HEK293 (cell line): ENCODE measurements at regions not wholly inside any gene's neighbourhood (a gene's known extent, or its start where the extent isn't known, plus 50 kb on each side); places are given as distances from the start of the nearest gene placed in this dataset.
"Not testable (repeated sequence)": the region's sequence is repeated elsewhere in the genome, so short reads cannot be mapped to it uniquely, and the experiment has no call there.

Experiments used
- CTCF ChIA-PET: fragments of 350-600 bp; formaldehyde crosslinking; extraction: SDS; loops from one replicate; lab custom pipeline; 2021; ENCODE audit warnings: antibody characterized with exemption; lab: Yijun Ruan, JAX
- POLR2A ChIA-PET: fragments of 300-600 bp; formaldehyde crosslinking; extraction: SDS; loops from one replicate; lab custom pipeline; 2020; ENCODE audit warnings: antibody characterized with exemption, inconsistent platforms; lab: Yijun Ruan, JAX
- H3K27ac ChIP-seq: fragments of 200-500 bp; sonication (Bioruptor generic); 2 replicates; pipeline ENCODE4 v1.5.1; 2014; ENCODE audit warnings: low read depth, low read length, control low read depth, inconsistent platforms; ENCODE audit errors: extremely low read depth
- H3K36me3 ChIP-seq, 2 experiments: fragments of 200-500 bp in 1 of 2; sonication (Bioruptor generic) in 1 of 2; 1 replicate in 1 of 2; 2 replicates in 1 of 2; pipeline ENCODE4 v1.5.1; 2014 to 2017; ENCODE audit warnings: inconsistent platforms in 2 of 2, low read length in 2 of 2; ENCODE audit not compliant: control insufficient read depth in 2 of 2, insufficient read depth in 1 of 2
- H3K4me1 ChIP-seq: fragments of 200-500 bp; sonication (Bioruptor generic); 2 replicates; pipeline ENCODE4 v1.5.1; 2014; ENCODE audit warnings: mild to moderate bottlenecking, low read length, inconsistent platforms; ENCODE audit not compliant: control insufficient read depth, insufficient read depth
- H3K4me3 ChIP-seq: 2 replicates; pipeline ENCODE4 v1.5.1; 2011; ENCODE audit warnings: low read depth, mild to moderate bottlenecking, control low read depth, low read length, moderate library complexity
- H3K9me3 ChIP-seq: fragments of 200-500 bp; sonication (Bioruptor generic); 2 replicates; pipeline ENCODE4 v1.5.1; 2014; ENCODE audit warnings: low read depth, low read length, inconsistent platforms; ENCODE audit not compliant: control insufficient read depth, insufficient read depth
- BCL11B ChIP-seq: fragments of 450-650 bp; formaldehyde crosslinking; IDR thresholded peaks from 2 replicates; pipeline ENCODE4 v1.5.1; 2016; ENCODE audit warnings: low read depth, missing biosample characterization, missing genetic modification characterization
- GLI2 ChIP-seq: fragments of 450-650 bp; formaldehyde crosslinking; IDR thresholded peaks from 2 replicates; pipeline ENCODE4; 2017; ENCODE audit warnings: missing biosample characterization, missing genetic modification characterization, low read depth, borderline replicate concordance
- OSR2 ChIP-seq: fragments of 450-650 bp; formaldehyde crosslinking; IDR thresholded peaks from 2 replicates; pipeline ENCODE4 v1.5.1; 2016; ENCODE audit warnings: missing biosample characterization, missing genetic modification characterization
- SETDB1 ChIP-seq: IDR thresholded peaks from one replicate; pipeline ENCODE4 v1.6.1; 2017; ENCODE audit warnings: mild to moderate bottlenecking, low read length, moderate library complexity, mixed read lengths; ENCODE audit not compliant: insufficient read length
- ZFP37 ChIP-seq: fragments of 450-650 bp; formaldehyde crosslinking; IDR thresholded peaks from 2 replicates; pipeline ENCODE4 v1.5.1; 2016; ENCODE audit warnings: missing biosample characterization, missing genetic modification characterization
- ZNF175 ChIP-seq: fragments of 450-650 bp; formaldehyde crosslinking; IDR thresholded peaks from 2 replicates; pipeline ENCODE4 v1.5.1; 2016; ENCODE audit warnings: missing biosample characterization, missing genetic modification characterization
- ZNF202 ChIP-seq: fragments of 450-650 bp; formaldehyde crosslinking; IDR thresholded peaks from 2 replicates; pipeline ENCODE4 v1.5.1; 2016; ENCODE audit warnings: missing biosample characterization, missing genetic modification characterization, borderline replicate concordance
- ZNF561 ChIP-seq: fragments of 450-650 bp; IDR thresholded peaks from 2 replicates; pipeline ENCODE4 v1.5.1; 2018; ENCODE audit warnings: missing biosample characterization, missing genetic modification characterization, borderline replicate concordance
- ZNF654 ChIP-seq: fragments of 450-650 bp; formaldehyde crosslinking; IDR thresholded peaks from 2 replicates; pipeline ENCODE4 v1.5.1; 2016; ENCODE audit warnings: low read depth, missing biosample characterization, missing genetic modification characterization
- TF ChIP-seq, protein P1 (sequence below): IDR thresholded peaks from 2 replicates; pipeline ENCODE4 v1.6.1; 2011; ENCODE audit warnings: mild to moderate bottlenecking, low read depth, low read length, borderline replicate concordance
- TF ChIP-seq, protein P2 (sequence below): fragments of 450-650 bp; formaldehyde crosslinking; optimal IDR thresholded peaks from 2 replicates; pipeline ENCODE3; 2016; ENCODE audit warnings: missing biosample characterization, mild to moderate bottlenecking, missing genetic modification characterization
- TF ChIP-seq, protein P3 (sequence below): fragments of 450-650 bp; formaldehyde crosslinking; IDR thresholded peaks from 2 replicates; pipeline ENCODE4 v1.5.1; 2016; ENCODE audit warnings: missing biosample characterization, missing genetic modification characterization
- TF ChIP-seq, protein P4 (sequence below): fragments of 450-650 bp; formaldehyde crosslinking; IDR thresholded peaks from 2 replicates; pipeline ENCODE4 v1.5.1; 2016; ENCODE audit warnings: missing biosample characterization, missing genetic modification characterization

DNA sequence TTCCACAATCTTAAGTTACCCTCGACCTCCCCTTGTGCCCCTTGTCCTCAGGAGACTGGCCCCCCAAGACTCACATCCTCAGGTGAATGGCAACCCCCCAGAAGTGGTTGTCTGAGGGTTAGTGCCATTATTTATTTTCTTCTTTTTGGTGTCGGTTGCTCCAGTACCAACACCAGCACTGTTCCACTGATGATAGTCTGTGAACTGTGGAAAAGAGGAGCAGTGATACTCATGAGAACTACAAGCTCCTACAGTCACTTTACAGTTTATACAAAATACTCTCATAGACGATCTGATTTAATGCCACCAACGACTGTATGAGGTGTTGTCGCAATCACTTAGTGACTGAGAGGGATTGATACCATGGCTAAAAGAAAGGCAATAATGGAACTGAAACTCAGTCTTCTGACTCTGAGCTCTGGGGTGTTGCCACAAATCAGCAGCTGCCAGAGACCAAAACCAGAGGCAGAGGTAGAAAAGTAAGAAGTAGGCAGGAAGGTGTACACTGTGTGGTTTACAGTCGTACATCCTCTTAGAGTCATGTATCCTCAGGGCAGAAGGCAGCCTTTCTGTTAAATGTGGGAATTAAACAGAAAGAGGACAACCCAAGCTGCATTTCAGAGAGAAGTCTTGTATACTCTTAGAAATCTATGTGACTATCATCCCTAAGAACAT, 90.8 kb upstream of the ADCY2 start:
- H3K4me1 ChIP-seq, POLR2A ChIA-PET, H3K36me3 ChIP-seq, H3K27ac ChIP-seq, CTCF ChIA-PET, H3K9me3 ChIP-seq, H3K4me3 ChIP-seq: not testable (repeated sequence)

DNA sequence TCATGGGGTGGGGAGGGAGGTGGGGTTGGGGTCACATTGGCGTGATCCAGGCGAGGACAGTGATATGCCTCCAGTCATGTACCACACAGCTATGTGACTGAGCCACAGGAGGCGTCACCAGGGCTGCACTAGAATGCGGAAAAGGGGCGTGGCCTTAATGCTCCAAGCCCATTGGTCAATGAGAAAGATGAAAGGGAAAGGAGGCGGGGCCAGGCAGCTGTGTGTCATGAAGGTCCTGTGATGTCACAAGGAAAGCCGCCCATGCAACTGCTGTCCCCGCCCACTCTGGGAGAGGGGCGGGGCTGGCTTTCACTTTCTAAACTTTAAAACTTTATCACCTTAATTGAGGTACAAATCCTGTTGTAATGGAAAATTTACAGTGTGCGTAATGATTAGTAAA, 89.4 kb upstream of the ADCY2 start:
- POLR2A ChIA-PET, H3K4me1 ChIP-seq, H3K9me3 ChIP-seq, CTCF ChIA-PET, H3K36me3 ChIP-seq, H3K27ac ChIP-seq, H3K4me3 ChIP-seq: not testable (repeated sequence)

DNA sequence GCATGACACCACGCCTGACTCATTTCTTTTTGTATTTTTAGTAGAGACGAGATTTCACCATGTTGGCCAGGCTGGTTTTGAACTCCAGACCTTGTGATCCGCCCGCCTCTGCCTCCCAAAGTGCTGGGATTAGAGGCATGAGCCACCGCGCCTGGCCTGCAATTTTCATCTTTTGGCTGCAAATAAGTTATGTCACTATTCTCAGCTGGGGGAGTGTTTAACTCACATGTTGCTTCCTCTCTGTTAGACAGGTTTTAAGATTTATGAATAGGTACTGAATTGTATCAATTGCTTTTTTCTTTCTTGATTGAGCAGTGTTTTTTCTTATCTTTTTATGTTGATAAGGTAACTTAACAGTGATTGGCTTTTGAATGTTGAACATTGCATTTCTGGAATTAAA, 88.2 kb upstream of the ADCY2 start:
- H3K4me1 ChIP-seq, POLR2A ChIA-PET, H3K9me3 ChIP-seq, H3K36me3 ChIP-seq, H3K4me3 ChIP-seq, CTCF ChIA-PET, H3K27ac ChIP-seq: not testable (repeated sequence)

DNA sequence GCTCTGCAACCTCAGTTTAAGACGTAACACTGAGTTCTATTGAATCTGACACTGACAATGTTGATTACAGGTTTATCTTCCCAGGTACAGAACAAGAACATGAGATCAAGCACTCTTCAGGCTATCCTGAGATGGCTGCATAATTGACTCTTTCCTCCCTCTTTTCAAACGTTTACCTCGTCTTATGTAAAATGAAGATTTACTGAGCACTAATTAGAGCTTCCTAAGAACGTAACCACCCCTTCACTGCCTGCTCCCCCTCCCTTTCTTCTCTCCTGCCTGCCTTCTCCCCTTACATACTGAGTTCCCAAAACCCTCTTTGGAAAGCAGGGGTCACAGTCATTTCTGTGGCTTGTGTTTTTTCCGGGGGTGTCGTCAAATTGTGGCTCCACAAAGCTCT, 86.2 kb upstream of the ADCY2 start:
- H3K4me3 ChIP-seq, H3K4me1 ChIP-seq, H3K9me3 ChIP-seq, H3K27ac ChIP-seq, H3K36me3 ChIP-seq, POLR2A ChIA-PET: not testable (repeated sequence)
- CTCF ChIA-PET: interaction anchor here (0.6 kb wide), 2 partner anchors 11 to 458 kb away, joined by 3 read pairs; no protein-coding TSS in a partner anchor

DNA sequence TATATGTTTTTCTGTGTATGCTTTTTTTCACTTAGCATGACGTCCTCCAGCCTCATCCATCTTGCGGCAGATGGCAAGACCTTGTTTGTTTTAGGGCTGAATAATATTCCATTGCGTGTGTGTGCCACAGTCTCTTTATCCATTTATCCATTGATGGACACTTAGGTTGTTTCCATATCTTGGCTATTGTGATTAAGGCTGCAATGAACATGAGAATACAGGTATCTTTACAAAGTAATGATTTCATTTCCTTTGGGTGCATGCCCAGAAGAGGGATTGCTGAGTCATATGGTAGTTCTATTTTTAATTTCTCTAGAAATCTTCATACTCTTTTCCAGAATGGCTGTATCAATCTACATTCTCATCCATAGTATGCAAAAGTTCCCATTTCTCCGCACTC, 85.3 kb upstream of the ADCY2 start:
- H3K27ac ChIP-seq, H3K36me3 ChIP-seq, H3K4me1 ChIP-seq, H3K4me3 ChIP-seq, CTCF ChIA-PET, POLR2A ChIA-PET, H3K9me3 ChIP-seq: not testable (repeated sequence)

DNA sequence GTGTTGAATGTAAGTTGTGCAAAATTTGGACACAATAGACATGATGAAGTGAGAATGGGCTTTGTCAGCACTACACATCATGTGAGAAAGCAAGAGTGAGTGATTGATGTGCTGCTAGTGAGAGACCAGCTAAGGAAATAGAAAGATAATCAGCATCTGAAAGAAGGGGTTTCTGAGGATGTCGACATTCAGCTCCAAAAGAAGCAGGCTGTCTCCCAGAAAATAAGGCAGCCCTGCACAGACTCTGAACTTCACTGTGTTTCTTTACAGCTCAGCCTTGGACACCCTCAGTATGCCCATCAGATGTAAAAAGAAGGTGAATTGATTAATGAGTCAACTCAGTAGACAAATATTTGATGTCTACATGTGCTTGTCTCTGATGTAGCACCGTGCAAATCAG, 80.8 kb upstream of the ADCY2 start:
- no peak overlapping the region for H3K4me3 ChIP-seq
- H3K9me3 ChIP-seq: no peaks in the 10 kb centered on the region
- H3K36me3 ChIP-seq: no peaks in the 10 kb centered on the region
- CTCF ChIA-PET: interaction anchor here (0.5 to 1.0 kb wide), 2 partner anchors 503 to 1515 kb away, joined by 3 to 4 read pairs; no protein-coding TSS in a partner anchor
- no peaks in the 10 kb centered on the region for H3K4me1 ChIP-seq
- POLR2A ChIA-PET: no interaction called here
- no peak overlapping the region for H3K27ac ChIP-seq
- TF ChIP-seq ZNF561 (tag by site-specific recombination): no peak
- no peak for TF ChIP-seq ZNF175 (tag by site-specific recombination)
- TF ChIP-seq, protein P1, sequence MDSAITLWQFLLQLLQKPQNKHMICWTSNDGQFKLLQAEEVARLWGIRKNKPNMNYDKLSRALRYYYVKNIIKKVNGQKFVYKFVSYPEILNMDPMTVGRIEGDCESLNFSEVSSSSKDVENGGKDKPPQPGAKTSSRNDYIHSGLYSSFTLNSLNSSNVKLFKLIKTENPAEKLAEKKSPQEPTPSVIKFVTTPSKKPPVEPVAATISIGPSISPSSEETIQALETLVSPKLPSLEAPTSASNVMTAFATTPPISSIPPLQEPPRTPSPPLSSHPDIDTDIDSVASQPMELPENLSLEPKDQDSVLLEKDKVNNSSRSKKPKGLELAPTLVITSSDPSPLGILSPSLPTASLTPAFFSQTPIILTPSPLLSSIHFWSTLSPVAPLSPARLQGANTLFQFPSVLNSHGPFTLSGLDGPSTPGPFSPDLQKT: no peak
- no peak for TF ChIP-seq GLI2
- TF ChIP-seq BCL11B (tag by site-specific recombination): no peak
- TF ChIP-seq, protein P2, sequence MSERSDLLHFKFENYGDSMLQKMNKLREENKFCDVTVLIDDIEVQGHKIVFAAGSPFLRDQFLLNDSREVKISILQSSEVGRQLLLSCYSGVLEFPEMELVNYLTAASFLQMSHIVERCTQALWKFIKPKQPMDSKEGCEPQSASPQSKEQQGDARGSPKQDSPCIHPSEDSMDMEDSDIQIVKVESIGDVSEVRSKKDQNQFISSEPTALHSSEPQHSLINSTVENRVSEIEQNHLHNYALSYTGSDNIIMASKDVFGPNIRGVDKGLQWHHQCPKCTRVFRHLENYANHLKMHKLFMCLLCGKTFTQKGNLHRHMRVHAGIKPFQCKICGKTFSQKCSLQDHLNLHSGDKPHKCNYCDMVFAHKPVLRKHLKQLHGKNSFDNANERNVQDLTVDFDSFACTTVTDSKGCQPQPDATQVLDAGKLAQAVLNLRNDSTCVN (tag by site-specific recombination): no peak
- TF ChIP-seq ZNF654 (tag by site-specific recombination): no peak
- no peak for TF ChIP-seq OSR2 (tag by site-specific recombination)
- TF ChIP-seq, protein P3, sequence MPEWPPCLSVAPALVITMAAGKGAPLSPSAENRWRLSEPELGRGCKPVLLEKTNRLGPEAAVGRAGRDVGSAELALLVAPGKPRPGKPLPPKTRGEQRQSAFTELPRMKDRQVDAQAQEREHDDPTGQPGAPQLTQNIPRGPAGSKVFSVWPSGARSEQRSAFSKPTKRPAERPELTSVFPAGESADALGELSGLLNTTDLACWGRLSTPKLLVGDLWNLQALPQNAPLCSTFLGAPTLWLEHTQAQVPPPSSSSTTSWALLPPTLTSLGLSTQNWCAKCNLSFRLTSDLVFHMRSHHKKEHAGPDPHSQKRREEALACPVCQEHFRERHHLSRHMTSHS (tag by site-specific recombination): no peak
- no peak for TF ChIP-seq ZNF202
- TF ChIP-seq, protein P4, sequence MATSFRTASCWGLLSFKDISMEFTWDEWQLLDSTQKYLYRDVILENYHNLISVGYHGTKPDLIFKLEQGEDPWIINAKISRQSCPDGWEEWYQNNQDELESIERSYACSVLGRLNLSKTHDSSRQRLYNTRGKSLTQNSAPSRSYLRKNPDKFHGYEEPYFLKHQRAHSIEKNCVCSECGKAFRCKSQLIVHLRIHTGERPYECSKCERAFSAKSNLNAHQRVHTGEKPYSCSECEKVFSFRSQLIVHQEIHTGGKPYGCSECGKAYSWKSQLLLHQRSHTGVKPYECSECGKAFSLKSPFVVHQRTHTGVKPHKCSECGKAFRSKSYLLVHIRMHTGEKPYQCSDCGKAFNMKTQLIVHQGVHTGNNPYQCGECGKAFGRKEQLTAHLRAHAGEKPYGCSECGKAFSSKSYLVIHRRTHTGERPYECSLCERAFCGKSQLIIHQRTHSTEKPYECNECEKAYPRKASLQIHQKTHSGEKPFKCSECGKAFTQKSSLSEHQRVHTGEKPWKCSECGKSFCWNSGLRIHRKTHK (tag by site-specific recombination): no peak
- TF ChIP-seq ZFP37: no peak
- no peak for TF ChIP-seq SETDB1
